ENCODE measurements at regions not wholly inside any gene's neighbourhood (a gene's known extent, or its start where the extent isn't known, plus 50 kb on each side); places are given as distances from the start of the nearest gene placed in this dataset.

DNA sequence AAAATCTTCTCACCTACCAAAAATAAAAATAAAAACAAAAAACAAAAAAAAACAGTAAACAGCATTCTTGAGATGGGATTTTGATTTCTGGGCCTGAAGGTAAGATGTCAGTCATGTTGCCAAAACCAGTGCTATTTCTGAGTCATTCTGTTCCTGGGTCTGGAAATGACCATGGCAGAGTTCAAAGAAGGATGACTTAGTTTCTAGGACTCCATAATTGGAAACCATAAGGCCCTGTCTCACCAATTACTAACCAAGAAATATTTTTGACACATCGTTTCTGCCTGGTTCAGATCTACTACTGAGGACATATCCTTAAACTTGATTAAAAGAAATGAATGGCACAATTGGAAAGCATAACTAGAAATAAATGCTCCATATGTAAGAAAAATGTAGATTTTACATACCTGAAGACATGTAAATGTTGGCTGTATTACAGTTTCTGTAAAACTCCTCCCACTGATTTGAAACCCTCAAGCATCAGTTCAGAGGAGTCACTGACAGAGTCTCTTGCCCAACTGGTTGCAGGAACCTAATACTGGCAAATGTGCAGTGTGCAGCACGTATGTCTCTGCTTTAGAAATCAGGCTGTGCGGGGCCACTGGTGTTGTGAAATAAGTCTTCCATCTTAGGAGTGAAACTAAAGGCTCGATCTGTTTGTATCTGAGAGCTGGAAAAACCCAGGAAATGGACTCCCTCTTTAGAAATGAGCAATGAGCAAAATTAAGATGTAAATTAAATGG is 84.8 kb upstream of the EGR2 start:
- ChIA-PET POLR2A (no interaction called here), CTCF (no interaction called here)
- TF ChIP-seq, protein P1, sequence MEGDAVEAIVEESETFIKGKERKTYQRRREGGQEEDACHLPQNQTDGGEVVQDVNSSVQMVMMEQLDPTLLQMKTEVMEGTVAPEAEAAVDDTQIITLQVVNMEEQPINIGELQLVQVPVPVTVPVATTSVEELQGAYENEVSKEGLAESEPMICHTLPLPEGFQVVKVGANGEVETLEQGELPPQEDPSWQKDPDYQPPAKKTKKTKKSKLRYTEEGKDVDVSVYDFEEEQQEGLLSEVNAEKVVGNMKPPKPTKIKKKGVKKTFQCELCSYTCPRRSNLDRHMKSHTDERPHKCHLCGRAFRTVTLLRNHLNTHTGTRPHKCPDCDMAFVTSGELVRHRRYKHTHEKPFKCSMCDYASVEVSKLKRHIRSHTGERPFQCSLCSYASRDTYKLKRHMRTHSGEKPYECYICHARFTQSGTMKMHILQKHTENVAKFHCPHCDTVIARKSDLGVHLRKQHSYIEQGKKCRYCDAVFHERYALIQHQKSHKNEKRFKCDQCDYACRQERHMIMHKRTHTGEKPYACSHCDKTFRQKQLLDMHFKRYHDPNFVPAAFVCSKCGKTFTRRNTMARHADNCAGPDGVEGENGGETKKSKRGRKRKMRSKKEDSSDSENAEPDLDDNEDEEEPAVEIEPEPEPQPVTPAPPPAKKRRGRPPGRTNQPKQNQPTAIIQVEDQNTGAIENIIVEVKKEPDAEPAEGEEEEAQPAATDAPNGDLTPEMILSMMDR (IDR thresholded peaks at IDR 0.05; ENCODE audit: insufficient read depth in 1 of 2, low read depth in 1 of 2, low read length in 1 of 2, severe bottlenecking in 1 of 2, unreplicated experiment in 1 of 2): no peak
- Mint-ChIP-seq H3K4me1 (ENCODE audit: low read depth, unreplicated experiment) (no peaks in the 10 kb centered on the region), H3K27ac (ENCODE audit: unreplicated experiment) (no peak overlapping the region), H3K27me3 (ENCODE audit: insufficient read depth, unreplicated experiment) (peaks cover 31% of the 10 kb centered on the region), H3K9me3 (ENCODE audit: unreplicated experiment) (no peaks in the 10 kb centered on the region), H3K36me3 (ENCODE audit: insufficient read depth, unreplicated experiment) (no peaks in the 10 kb centered on the region), H3K4me3 (ENCODE audit: unreplicated experiment) (no peak overlapping the region)
- Histone ChIP-seq H3K4me3 (ENCODE audit: low read depth, low read length) (no peak overlapping the region), H3K4me1 (no peaks in the 10 kb centered on the region), H3K27me3 (replicated peaks; ENCODE audit: control insufficient read depth, insufficient read depth, low read length) (no peaks in the 10 kb centered on the region), H3K9me3 (no peaks in the 10 kb centered on the region), H3K36me3 (ENCODE audit: control insufficient read depth, insufficient read depth, low read length) (no peaks in the 10 kb centered on the region)
- BruUV-seq (replicated peaks): no TSS peak
- DNase-seq: no peak
- intact Hi-C loops (cut with micrococcal nuclease; ENCODE audit: unreplicated experiment): no loop called here

DNA sequence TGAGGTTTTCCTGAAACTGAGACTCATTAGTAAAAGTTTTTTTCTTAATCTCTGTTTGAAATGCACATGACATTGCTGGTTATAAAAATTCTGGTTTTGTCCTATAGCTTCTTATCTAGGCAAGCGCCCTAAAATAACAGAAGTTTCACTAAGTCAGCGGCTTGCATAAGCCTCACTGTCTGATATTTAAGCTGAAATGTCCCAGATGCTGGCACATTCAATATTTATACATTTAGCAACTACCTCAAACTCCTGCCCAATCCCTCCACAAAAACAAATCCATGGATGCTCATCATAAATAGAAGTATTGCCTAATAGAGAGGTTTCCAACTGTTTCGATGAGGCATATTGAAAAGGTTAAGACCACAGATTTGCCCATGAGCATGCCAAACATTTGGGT is 83.1 kb upstream of the EGR2 start:
- CTCF ChIA-PET: no interaction called here

DNA sequence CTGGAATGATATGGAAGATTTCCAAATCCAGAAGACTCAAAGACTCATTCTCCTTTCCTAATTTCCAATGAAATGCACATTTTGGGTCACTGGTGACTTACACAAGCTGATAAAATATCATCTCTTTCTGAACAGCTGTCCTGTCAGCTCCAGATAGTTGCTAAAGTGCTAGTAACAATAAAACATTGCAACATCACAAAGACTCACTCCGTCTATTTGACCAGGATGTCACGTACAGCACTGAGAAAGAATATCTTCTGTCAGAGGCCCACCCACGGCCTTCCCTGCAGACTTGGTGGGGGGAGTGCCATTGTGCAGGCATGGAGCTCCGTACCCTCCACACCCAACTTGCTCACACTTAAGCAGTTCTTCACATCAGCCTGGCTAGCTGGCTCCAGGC is 78.9 kb upstream of the EGR2 start:
- H3K9me3 ChIP-seq: no peaks in the 10 kb centered on the region
- H3K27me3 ChIP-seq (replicated peaks; ENCODE audit: control insufficient read depth, insufficient read depth, low read length): no peaks in the 10 kb centered on the region; the same call in 1 of the 2 replicates
- POLR2A ChIA-PET: interaction anchor here (0.6 kb wide), 1 partner anchor 149 kb away, joined by 7 read pairs; no protein-coding TSS in a partner anchor
- no peaks in the 10 kb centered on the region for H3K4me1 ChIP-seq
- H3K36me3 ChIP-seq (ENCODE audit: control insufficient read depth, insufficient read depth, low read length): no peaks in the 10 kb centered on the region
- Mint-ChIP-seq H3K4me3 (ENCODE audit: unreplicated experiment) (no peak overlapping the region), H3K27me3 (ENCODE audit: insufficient read depth, unreplicated experiment) (peaks cover 33% of the 10 kb centered on the region), H3K4me1 (ENCODE audit: low read depth, unreplicated experiment) (no peaks in the 10 kb centered on the region), H3K36me3 (ENCODE audit: insufficient read depth, unreplicated experiment) (no peaks in the 10 kb centered on the region), H3K9me3 (ENCODE audit: unreplicated experiment) (no peaks in the 10 kb centered on the region), H3K27ac (ENCODE audit: unreplicated experiment) (no peak overlapping the region)
- no peak for DNase-seq
- intact Hi-C loops (cut with micrococcal nuclease; ENCODE audit: unreplicated experiment): loop anchor here (5.0 kb wide), 1 partner anchor 163 kb away; no protein-coding TSS in a partner anchor
- no TSS peak for BruUV-seq (replicated peaks)
- TF ChIP-seq, protein P1 (IDR thresholded peaks at IDR 0.05; ENCODE audit: insufficient read depth in 1 of 2, low read depth in 1 of 2, low read length in 1 of 2, severe bottlenecking in 1 of 2, unreplicated experiment in 1 of 2): no peak
- CTCF ChIA-PET: no interaction called here
- no peak overlapping the region for H3K4me3 ChIP-seq (ENCODE audit: low read depth, low read length)

More for the DNA sequence above, 83.1 kb upstream of the EGR2 start:
- BruUV-seq (replicated peaks): no TSS peak
- Histone ChIP-seq H3K4me1 (no peaks in the 10 kb centered on the region), H3K4me3 (ENCODE audit: low read depth, low read length) (no peak overlapping the region), H3K27me3 (replicated peaks; ENCODE audit: control insufficient read depth, insufficient read depth, low read length) (no peaks in the 10 kb centered on the region), H3K9me3 (no peaks in the 10 kb centered on the region), H3K36me3 (ENCODE audit: control insufficient read depth, insufficient read depth, low read length) (no peaks in the 10 kb centered on the region)
- no peaks in the 10 kb centered on the region for H3K36me3 Mint-ChIP-seq (ENCODE audit: insufficient read depth, unreplicated experiment)
- H3K27me3 Mint-ChIP-seq (ENCODE audit: insufficient read depth, unreplicated experiment): peaks cover 22% of the 10 kb centered on the region
- intact Hi-C loops (cut with micrococcal nuclease; ENCODE audit: unreplicated experiment): loop anchor here (5.0 kb wide), 1 partner anchor 167 kb away; no protein-coding TSS in a partner anchor
- POLR2A ChIA-PET: no interaction called here
- no peak overlapping the region for H3K27ac Mint-ChIP-seq (ENCODE audit: unreplicated experiment)
- H3K9me3 Mint-ChIP-seq (ENCODE audit: unreplicated experiment): no peaks in the 10 kb centered on the region
- no peak for DNase-seq
- no peaks in the 10 kb centered on the region for H3K4me1 Mint-ChIP-seq (ENCODE audit: low read depth, unreplicated experiment)
- no peak overlapping the region for H3K4me3 Mint-ChIP-seq (ENCODE audit: unreplicated experiment)
- TF ChIP-seq, protein P1 (IDR thresholded peaks at IDR 0.05; ENCODE audit: insufficient read depth in 1 of 2, low read depth in 1 of 2, low read length in 1 of 2, severe bottlenecking in 1 of 2, unreplicated experiment in 1 of 2): no peak
